ENCODE measurements at regions not wholly inside any gene's neighbourhood (a gene's known extent, or its start where the extent isn't known, plus 50 kb on each side); places are given as distances from the start of the nearest gene placed in this dataset.

DNA sequence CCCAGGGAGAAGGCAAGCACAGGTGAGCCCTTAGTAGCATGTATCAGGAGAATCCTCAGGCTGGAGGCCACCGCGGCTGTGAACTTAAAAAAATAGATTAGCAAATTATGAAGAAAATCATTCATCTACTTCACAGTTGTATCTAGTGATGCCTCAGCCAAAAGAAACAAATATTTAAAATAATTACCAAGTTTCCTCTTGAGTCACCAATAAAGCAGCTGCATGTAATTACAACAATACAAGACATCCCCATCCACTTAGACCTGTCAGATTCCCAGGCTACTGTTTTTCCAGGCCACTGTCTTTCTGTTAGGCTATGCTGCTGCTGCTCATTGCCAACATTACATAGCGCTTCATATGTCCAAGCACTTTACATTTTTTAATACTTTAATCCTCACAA, 54.6 kb upstream of the PHLPP1 start:
- DNase-seq (ENCODE audit: low read depth in 1 of 2, low spot score in 2 of 2), result no peak
- no peak for FAIRE-seq
- H3K23me2 ChIP-seq (ENCODE audit: low read depth, low read length), result no peaks in the 10 kb centered on the region
- no peak for TF ChIP-seq NANOG (IDR thresholded peaks at IDR 0.05; ENCODE audit: insufficient read depth, low read depth, low read length, poor library complexity, severe bottlenecking)
- no peak for TF ChIP-seq KDM5A (IDR thresholded peaks at IDR 0.05; ENCODE audit: low read length)
- no peak for TF ChIP-seq ASH2L (IDR thresholded peaks at IDR 0.05; ENCODE audit: low read length)
- no peak for TF ChIP-seq SP2 (IDR thresholded peaks at IDR 0.05; ENCODE audit: low read length)
- TF ChIP-seq CHD1 (IDR thresholded peaks at IDR 0.05; ENCODE audit: low read depth, low read length), result no peak
- no peak for TF ChIP-seq HDAC2 (IDR thresholded peaks at IDR 0.05; ENCODE audit: borderline replicate concordance in 1 of 2, low read depth in 2 of 2, low read length in 2 of 2)
- TF ChIP-seq BCL11A (IDR thresholded peaks at IDR 0.05; ENCODE audit: low read depth in 2 of 2, low read length in 2 of 2), result no peak
- TF ChIP-seq MAFK (IDR thresholded peaks at IDR 0.05; ENCODE audit: low read depth, low read length), result no peak
- TF ChIP-seq BRCA1 (IDR thresholded peaks at IDR 0.05; ENCODE audit: low read depth, low read length), result no peak
- TF ChIP-seq TAF7 (optimal IDR thresholded peaks at IDR 0.05; ENCODE audit: borderline replicate concordance, low read depth, low read length), result no peak
- TF ChIP-seq CBX8 (IDR thresholded peaks at IDR 0.05; ENCODE audit: borderline replicate concordance, low read depth, low read length), result no peak
- no peak for TF ChIP-seq TCF12 (IDR thresholded peaks at IDR 0.05; ENCODE audit: low read depth, low read length)
- TF ChIP-seq, protein P1, sequence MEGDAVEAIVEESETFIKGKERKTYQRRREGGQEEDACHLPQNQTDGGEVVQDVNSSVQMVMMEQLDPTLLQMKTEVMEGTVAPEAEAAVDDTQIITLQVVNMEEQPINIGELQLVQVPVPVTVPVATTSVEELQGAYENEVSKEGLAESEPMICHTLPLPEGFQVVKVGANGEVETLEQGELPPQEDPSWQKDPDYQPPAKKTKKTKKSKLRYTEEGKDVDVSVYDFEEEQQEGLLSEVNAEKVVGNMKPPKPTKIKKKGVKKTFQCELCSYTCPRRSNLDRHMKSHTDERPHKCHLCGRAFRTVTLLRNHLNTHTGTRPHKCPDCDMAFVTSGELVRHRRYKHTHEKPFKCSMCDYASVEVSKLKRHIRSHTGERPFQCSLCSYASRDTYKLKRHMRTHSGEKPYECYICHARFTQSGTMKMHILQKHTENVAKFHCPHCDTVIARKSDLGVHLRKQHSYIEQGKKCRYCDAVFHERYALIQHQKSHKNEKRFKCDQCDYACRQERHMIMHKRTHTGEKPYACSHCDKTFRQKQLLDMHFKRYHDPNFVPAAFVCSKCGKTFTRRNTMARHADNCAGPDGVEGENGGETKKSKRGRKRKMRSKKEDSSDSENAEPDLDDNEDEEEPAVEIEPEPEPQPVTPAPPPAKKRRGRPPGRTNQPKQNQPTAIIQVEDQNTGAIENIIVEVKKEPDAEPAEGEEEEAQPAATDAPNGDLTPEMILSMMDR (IDR thresholded peaks at IDR 0.05; ENCODE audit: control extremely low read depth in 1 of 3, insufficient read depth in 1 of 3, low read depth in 1 of 3, low read length in 3 of 3), result no peak

More for the DNA sequence above, 54.6 kb upstream of the PHLPP1 start:
- POLR2A ChIA-PET (ENCODE audit: partially characterized antibody), result no interaction called here
- H3K27ac ChIP-seq (ENCODE audit: low read depth, low read length), result no peak overlapping the region
- H3K4me2 ChIP-seq (ENCODE audit: insufficient read depth in 1 of 2, low read depth in 2 of 2, low read length in 2 of 2), result no peak overlapping the region
- H3K9ac ChIP-seq (replicated peaks in 1 of 4; ENCODE audit: extremely low read depth in 1 of 4, low read depth in 3 of 4, low read length in 3 of 4), result no peak overlapping the region
- H3K4ac ChIP-seq (replicated peaks; ENCODE audit: insufficient read length, low read depth, low read length), result no peak overlapping the region
- H2BK12ac ChIP-seq (ENCODE audit: low read depth, low read length), result no peak overlapping the region
- H3K4me3 ChIP-seq (ENCODE audit: extremely low read depth in 1 of 4, insufficient read depth in 2 of 4, low read depth in 3 of 4, low read length in 4 of 4), result no peak overlapping the region
- no peak overlapping the region for H4K91ac ChIP-seq (replicated peaks; ENCODE audit: insufficient read length, low read length)
- no peak overlapping the region for H3K18ac ChIP-seq (ENCODE audit: extremely low read depth, low read length)
- no peaks in the 10 kb centered on the region for H3K27me3 ChIP-seq (replicated peaks in 1 of 4; ENCODE audit: control insufficient read depth in 3 of 4, extremely low read depth in 1 of 4, insufficient read depth in 3 of 4, low read length in 3 of 4)
- CTCF ChIA-PET (ENCODE audit: partially characterized antibody), result interaction anchor here (1.3 to 1.5 kb wide), 2 partner anchors 9 to 43 kb away, joined by 3 read pairs; no protein-coding TSS in a partner anchor
- H3K56ac ChIP-seq (replicated peaks; ENCODE audit: insufficient read length, low read depth, low read length), result no peak overlapping the region
- H2BK5ac ChIP-seq (ENCODE audit: low read depth, low read length), result no peak overlapping the region
- no peak overlapping the region for H2BK120ac ChIP-seq (replicated peaks; ENCODE audit: low read depth, low read length)
- H4K20me1 ChIP-seq (replicated peaks in 1 of 2; ENCODE audit: control insufficient read depth in 1 of 2, insufficient read depth in 2 of 2, low read length in 2 of 2), result no peaks in the 10 kb centered on the region
- no peak overlapping the region for H2BK20ac ChIP-seq (ENCODE audit: low read length)
- H3K14ac ChIP-seq (ENCODE audit: insufficient read length), result no peak overlapping the region
- no peaks in the 10 kb centered on the region for H3K79me1 ChIP-seq (ENCODE audit: low read depth, low read length)
- H3K4me1 ChIP-seq (replicated peaks in 1 of 4; ENCODE audit: control insufficient read depth in 3 of 4, insufficient read depth in 4 of 4, low read length in 3 of 4), result no peaks in the 10 kb centered on the region
- H4K5ac ChIP-seq (ENCODE audit: insufficient read length, low read depth, low read length), result no peak overlapping the region
- no peaks in the 10 kb centered on the region for H3K36me3 ChIP-seq (ENCODE audit: control insufficient read depth in 2 of 4, insufficient read depth in 4 of 4, low read length in 3 of 4)
- H2AK5ac ChIP-seq (ENCODE audit: low read depth, low read length), result no peak overlapping the region
- WGBS, 2 experiments (ENCODE audit: extremely low coverage in 1 of 2, insufficient coverage in 1 of 2, insufficient read length in 1 of 2, insufficient replicate concordance in 2 of 2, low coverage in 1 of 2, low lambda C conversion rate in 2 of 2, missing lambda C conversion rate in 1 of 2), result 88% methylated on average over 3 of the region's 3 CpGs; no CpG with 5 or more reads in 1 of the 2 experiments
- H2BK15ac ChIP-seq (ENCODE audit: low read length), result no peak overlapping the region
- no peaks in the 10 kb centered on the region for H3K9me3 ChIP-seq (ENCODE audit: insufficient read depth in 2 of 2, low read depth in 1 of 2, low read length in 1 of 2)
- no peak overlapping the region for H4K8ac ChIP-seq (ENCODE audit: extremely low read depth, insufficient read depth, low read length)
- H3K23ac ChIP-seq (ENCODE audit: insufficient read length), result no peak overlapping the region
- H3K79me2 ChIP-seq (ENCODE audit: control insufficient read depth in 1 of 2, insufficient read depth in 2 of 2, low read length in 2 of 2), result no peaks in the 10 kb centered on the region
- H2AFZ ChIP-seq (ENCODE audit: low read length), result no peak overlapping the region

Data from H1 (cell line).